Epithelial cell of proximal tubule (primary cell): ENCODE measurements at regions not wholly inside any gene's neighbourhood (a gene's known extent, or its start where the extent isn't known, plus 50 kb on each side); places are given as distances from the start of the nearest gene placed in this dataset.

Source experiments
- DNase-seq: peaks from one replicate; pipeline ENCODE4 v3.0.0-alpha.2; 2011; ENCODE audit warnings: low read depth
- H3K4me3 ChIP-seq: 2 replicates; pipeline ENCODE4 v1.5.1; 2011; ENCODE audit warnings: low read depth, mild to moderate bottlenecking, low read length
- TF ChIP-seq, protein P1 (sequence below): conservative IDR thresholded peaks from 2 replicates; pipeline ENCODE4 v1.5.1; 2012; ENCODE audit warnings: low read depth, mild to moderate bottlenecking, low read length

DNA sequence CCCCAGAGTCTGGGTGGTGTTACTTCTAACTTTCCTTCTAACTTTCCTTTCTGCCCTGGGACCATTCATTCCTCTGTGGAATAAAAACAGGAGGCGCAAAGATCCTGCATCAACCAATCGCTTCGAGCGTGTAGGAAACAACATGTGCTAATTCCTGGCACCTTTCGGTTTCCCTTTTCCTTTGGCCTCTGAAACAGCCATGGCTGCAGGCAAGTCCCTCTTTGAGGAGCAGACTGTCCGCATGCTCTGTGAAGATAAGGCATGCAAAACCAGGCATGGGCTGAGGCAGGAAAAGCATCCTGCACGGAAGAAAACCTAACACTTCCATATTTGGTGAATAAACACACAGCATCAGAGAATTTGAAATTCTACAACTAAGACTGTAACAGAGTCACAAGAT, 128.3 kb downstream of the HSD17B3 start:
- TF ChIP-seq, protein P1, sequence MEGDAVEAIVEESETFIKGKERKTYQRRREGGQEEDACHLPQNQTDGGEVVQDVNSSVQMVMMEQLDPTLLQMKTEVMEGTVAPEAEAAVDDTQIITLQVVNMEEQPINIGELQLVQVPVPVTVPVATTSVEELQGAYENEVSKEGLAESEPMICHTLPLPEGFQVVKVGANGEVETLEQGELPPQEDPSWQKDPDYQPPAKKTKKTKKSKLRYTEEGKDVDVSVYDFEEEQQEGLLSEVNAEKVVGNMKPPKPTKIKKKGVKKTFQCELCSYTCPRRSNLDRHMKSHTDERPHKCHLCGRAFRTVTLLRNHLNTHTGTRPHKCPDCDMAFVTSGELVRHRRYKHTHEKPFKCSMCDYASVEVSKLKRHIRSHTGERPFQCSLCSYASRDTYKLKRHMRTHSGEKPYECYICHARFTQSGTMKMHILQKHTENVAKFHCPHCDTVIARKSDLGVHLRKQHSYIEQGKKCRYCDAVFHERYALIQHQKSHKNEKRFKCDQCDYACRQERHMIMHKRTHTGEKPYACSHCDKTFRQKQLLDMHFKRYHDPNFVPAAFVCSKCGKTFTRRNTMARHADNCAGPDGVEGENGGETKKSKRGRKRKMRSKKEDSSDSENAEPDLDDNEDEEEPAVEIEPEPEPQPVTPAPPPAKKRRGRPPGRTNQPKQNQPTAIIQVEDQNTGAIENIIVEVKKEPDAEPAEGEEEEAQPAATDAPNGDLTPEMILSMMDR = no peak
- no peak for DNase-seq
- H3K4me3 ChIP-seq = no peak overlapping the region

- no peak for DNase-seq
- TF ChIP-seq, protein P1 = no peak
- H3K4me3 ChIP-seq = no peak overlapping the region
These were observed 129.2 kb downstream of the HSD17B3 start for GRCh38 chr9:96172797-96173196.

GRCh38 chr9:96171728-96172127, 130.2 kb downstream of the HSD17B3 start:
- TF ChIP-seq, protein P1 = no peak
- no peak overlapping the region for H3K4me3 ChIP-seq
- DNase-seq = no peak

DNA sequence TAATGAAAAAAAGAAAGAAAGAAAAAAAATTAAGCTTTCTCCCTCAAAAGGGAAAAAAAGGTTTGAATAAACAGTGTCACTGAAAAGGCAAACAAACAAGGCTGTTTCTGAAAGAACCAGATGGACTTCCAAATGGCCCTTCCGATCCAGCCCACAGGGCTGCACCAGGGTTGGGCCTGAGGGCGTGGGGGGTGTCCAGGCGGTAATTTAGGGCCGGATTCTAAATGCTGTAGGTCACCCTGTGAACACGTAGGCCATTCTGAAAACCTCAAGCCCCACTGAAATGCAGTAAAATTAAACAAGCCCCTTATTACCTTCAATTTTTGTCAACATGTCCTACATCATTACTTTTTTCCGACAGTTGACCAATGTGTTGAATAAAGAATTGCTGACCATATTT, 132.1 kb downstream of the HSD17B3 start:
- no peak overlapping the region for H3K4me3 ChIP-seq
- TF ChIP-seq, protein P1 = no peak
- DNase-seq = no peak

- DNase-seq = no peak
- H3K4me3 ChIP-seq = no peak overlapping the region
- TF ChIP-seq, protein P1 = no peak
These were observed 132.5 kb downstream of the HSD17B3 start for GRCh38 chr9:96169484-96169883.

DNA sequence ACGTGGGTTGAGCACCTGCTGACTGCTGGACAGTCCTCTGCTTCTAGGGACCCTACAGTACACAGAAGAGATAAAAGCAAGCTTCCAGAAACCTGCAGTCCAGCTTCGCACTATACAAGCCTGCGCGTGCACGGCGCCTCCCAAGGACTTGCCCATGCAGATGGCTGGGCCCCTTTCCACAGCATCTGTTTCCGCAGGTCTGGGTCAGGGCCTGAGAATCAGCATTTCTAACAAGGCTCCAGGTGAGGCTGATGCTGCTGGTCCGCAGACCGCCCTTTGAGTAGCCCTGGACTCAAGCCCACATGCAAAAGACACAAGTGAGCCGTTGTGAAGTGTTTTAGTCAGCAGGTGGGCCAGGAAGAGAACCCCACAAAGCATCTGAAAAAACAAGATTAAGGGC, 133.1 kb downstream of the HSD17B3 start:
- TF ChIP-seq, protein P1 = no peak
- H3K4me3 ChIP-seq = no peak overlapping the region
- no peak for DNase-seq

DNA sequence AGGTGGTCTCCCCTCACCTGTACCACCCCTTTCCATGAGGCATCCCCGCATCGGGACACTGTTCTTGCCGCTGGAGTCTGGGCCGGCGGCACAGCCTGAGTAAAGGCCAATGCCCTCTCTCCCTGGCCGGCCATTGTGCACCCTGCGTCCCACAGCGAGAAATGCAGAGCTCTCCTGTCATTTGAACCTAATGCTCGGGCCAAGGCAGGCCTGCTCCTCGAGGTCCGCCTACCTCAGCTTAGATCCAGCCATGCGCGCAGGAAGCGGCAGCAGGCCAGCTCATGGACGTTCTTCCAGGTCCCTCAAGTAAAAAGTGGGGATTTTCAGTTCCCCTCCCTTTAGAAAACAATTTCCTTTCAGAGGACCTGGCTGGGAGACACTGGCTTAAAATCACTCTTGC, 135.0 kb downstream of the HSD17B3 start:
- DNase-seq = no peak
- TF ChIP-seq, protein P1 = no peak
- no peak overlapping the region for H3K4me3 ChIP-seq
